ENCODE measurements at regions not wholly inside any gene's neighbourhood (a gene's known extent, or its start where the extent isn't known, plus 50 kb on each side); places are given as distances from the start of the nearest gene placed in this dataset.

DNA sequence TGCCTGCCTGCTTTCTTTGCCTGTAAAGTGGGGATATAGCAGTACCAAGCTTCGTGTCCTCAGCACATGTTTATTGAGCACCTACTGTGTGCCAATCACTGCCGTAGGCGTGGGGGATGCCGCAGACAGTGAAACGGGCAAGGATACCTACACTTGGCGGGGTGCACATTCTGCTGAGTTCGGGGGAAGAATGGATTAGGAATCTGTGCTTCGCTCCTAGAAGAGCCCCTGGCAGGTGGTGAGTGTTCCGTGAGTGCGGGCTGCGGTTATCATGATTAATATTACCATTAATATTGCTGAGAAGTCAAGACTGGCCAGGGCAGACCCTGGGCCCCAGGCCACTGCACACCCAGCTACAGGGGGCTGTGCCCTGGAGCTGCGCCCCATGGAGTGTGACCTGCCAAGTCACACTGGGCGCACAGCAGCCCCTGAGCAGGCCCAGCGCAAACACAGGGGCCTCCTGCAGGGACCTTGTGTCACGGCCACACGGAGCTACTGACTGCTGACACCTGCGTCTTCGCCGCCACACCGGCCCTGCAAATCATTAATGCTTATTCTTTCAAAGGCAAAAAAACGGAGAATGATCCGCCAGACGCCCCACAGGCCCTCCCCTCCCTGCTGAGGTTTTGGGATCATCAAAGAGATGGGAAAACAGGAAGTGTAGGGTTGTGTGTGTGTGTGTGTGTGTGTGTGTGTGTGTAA is 213.4 kb upstream of the GSE1 start (continued):
- TF ChIP-seq, protein P1, sequence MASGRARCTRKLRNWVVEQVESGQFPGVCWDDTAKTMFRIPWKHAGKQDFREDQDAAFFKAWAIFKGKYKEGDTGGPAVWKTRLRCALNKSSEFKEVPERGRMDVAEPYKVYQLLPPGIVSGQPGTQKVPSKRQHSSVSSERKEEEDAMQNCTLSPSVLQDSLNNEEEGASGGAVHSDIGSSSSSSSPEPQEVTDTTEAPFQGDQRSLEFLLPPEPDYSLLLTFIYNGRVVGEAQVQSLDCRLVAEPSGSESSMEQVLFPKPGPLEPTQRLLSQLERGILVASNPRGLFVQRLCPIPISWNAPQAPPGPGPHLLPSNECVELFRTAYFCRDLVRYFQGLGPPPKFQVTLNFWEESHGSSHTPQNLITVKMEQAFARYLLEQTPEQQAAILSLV (CRISPR knock-in tag; IDR thresholded peaks at IDR 0.05; ENCODE audit: borderline replicate concordance): no peak
- TF ChIP-seq ZNF775 (CRISPR knock-in tag; IDR thresholded peaks at IDR 0.05; ENCODE audit: borderline replicate concordance) (no peak), ZXDC (CRISPR knock-in tag; IDR thresholded peaks at IDR 0.05) (no peak), POLR2AphosphoS5 (IDR thresholded peaks at IDR 0.05; ENCODE audit: low read depth, low read length) (no peak), ZNF274 (CRISPR knock-in tag; IDR thresholded peaks at IDR 0.05) (no peak), GABPB1 (CRISPR knock-in tag; IDR thresholded peaks at IDR 0.05) (peak; percentile 17; the same call in 1 of the 2 replicates), THAP7 (CRISPR knock-in tag; IDR thresholded peaks at IDR 0.05) (no peak), SCMH1 (CRISPR knock-in tag; IDR thresholded peaks at IDR 0.05; ENCODE audit: borderline replicate concordance) (no peak), ZNF224 (CRISPR knock-in tag; IDR thresholded peaks at IDR 0.05) (no peak), NBN (conservative IDR thresholded peaks at IDR 0.05) (no peak), MYNN (CRISPR knock-in tag; IDR thresholded peaks at IDR 0.05; ENCODE audit: low read depth) (no peak)
- TF ChIP-seq, protein P2, sequence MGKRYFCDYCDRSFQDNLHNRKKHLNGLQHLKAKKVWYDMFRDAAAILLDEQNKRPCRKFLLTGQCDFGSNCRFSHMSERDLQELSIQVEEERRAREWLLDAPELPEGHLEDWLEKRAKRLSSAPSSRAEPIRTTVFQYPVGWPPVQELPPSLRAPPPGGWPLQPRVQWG (CRISPR knock-in tag; IDR thresholded peaks at IDR 0.05; ENCODE audit: borderline replicate concordance, low read depth): no peak
- TF ChIP-seq, protein P3, sequence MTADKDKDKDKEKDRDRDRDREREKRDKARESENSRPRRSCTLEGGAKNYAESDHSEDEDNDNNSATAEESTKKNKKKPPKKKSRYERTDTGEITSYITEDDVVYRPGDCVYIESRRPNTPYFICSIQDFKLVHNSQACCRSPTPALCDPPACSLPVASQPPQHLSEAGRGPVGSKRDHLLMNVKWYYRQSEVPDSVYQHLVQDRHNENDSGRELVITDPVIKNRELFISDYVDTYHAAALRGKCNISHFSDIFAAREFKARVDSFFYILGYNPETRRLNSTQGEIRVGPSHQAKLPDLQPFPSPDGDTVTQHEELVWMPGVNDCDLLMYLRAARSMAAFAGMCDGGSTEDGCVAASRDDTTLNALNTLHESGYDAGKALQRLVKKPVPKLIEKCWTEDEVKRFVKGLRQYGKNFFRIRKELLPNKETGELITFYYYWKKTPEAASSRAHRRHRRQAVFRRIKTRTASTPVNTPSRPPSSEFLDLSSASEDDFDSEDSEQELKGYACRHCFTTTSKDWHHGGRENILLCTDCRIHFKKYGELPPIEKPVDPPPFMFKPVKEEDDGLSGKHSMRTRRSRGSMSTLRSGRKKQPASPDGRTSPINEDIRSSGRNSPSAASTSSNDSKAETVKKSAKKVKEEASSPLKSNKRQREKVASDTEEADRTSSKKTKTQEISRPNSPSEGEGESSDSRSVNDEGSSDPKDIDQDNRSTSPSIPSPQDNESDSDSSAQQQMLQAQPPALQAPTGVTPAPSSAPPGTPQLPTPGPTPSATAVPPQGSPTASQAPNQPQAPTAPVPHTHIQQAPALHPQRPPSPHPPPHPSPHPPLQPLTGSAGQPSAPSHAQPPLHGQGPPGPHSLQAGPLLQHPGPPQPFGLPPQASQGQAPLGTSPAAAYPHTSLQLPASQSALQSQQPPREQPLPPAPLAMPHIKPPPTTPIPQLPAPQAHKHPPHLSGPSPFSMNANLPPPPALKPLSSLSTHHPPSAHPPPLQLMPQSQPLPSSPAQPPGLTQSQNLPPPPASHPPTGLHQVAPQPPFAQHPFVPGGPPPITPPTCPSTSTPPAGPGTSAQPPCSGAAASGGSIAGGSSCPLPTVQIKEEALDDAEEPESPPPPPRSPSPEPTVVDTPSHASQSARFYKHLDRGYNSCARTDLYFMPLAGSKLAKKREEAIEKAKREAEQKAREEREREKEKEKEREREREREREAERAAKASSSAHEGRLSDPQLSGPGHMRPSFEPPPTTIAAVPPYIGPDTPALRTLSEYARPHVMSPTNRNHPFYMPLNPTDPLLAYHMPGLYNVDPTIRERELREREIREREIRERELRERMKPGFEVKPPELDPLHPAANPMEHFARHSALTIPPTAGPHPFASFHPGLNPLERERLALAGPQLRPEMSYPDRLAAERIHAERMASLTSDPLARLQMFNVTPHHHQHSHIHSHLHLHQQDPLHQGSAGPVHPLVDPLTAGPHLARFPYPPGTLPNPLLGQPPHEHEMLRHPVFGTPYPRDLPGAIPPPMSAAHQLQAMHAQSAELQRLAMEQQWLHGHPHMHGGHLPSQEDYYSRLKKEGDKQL (CRISPR knock-in tag; IDR thresholded peaks at IDR 0.05; ENCODE audit: low read depth): no peak
